Effector CD4-positive, alpha-beta T cell (primary cell): ENCODE measurements at regions not wholly inside any gene's neighbourhood (a gene's known extent, or its start where the extent isn't known, plus 50 kb on each side); places are given as distances from the start of the nearest gene placed in this dataset.

Experiments used
- DNase-seq: peaks from one replicate; pipeline ENCODE4 v3.0.0-alpha.2; 2020

- DNase-seq = no peak
Observed at GRCh38 chr6:141667580-141668309, 465.0 kb upstream of the GJE1 start.

GRCh38 chr6:141666187-141666586 is 466.5 kb upstream of the GJE1 start:
- no peak for DNase-seq

- DNase-seq = no peak
Observed at GRCh38 chr6:141664744-141665143, 468.0 kb upstream of the GJE1 start.

- DNase-seq = no peak
Observed at GRCh38 chr6:141659582-141659981, 473.1 kb upstream of the GJE1 start.

- DNase-seq = no peak
Observed at GRCh38 chr6:141658696-141659095, 474.0 kb upstream of the GJE1 start.

GRCh38 chr6:141657812-141658211 is 474.9 kb upstream of the GJE1 start:
- no peak for DNase-seq

- DNase-seq = no peak
Observed at GRCh38 chr6:141653590-141653989, 479.1 kb upstream of the GJE1 start.

- no peak for DNase-seq
Observed at GRCh38 chr6:141641951-141642350, 490.8 kb upstream of the GJE1 start.

- DNase-seq = no peak
Observed at GRCh38 chr6:141641406-141641805, 491.3 kb upstream of the GJE1 start.

- DNase-seq = no peak
Observed at GRCh38 chr6:141635621-141636020, 497.1 kb upstream of the GJE1 start.

- no peak for DNase-seq
Observed at GRCh38 chr6:141634269-141634668, 498.5 kb upstream of the GJE1 start.

- DNase-seq = no peak
Observed at GRCh38 chr6:141624301-141624700, 508.4 kb upstream of the GJE1 start.

- DNase-seq = no peak
Observed at GRCh38 chr6:141618180-141618581, 514.5 kb upstream of the GJE1 start.

GRCh38 chr6:141610741-141611140 is 522.0 kb upstream of the GJE1 start:
- no peak for DNase-seq

- no peak for DNase-seq
Observed at GRCh38 chr6:141607956-141608355, 524.8 kb upstream of the GJE1 start.

GRCh38 chr6:141598487-141598886 is 534.2 kb upstream of the GJE1 start:
- DNase-seq = no peak

GRCh38 chr6:141594874-141595273 is 537.9 kb upstream of the GJE1 start:
- DNase-seq = no peak

- no peak for DNase-seq
Observed at GRCh38 chr6:141593311-141593710, 539.4 kb upstream of the GJE1 start.

- no peak for DNase-seq
Observed at GRCh38 chr6:141587482-141588266, 545.1 kb upstream of the GJE1 start.

- DNase-seq = no peak
Observed at GRCh38 chr6:141580988-141581552, 551.7 kb upstream of the GJE1 start.

- no peak for DNase-seq
Observed at GRCh38 chr6:141580131-141580530, 552.6 kb upstream of the GJE1 start.

GRCh38 chr6:141576751-141577150 is 556.0 kb upstream of the GJE1 start:
- DNase-seq = no peak

GRCh38 chr6:141562851-141563763 is 569.6 kb upstream of the GJE1 start:
- DNase-seq = peak; percentile 52
